GM12878 (cell line): ENCODE measurements at regions not wholly inside any gene's neighbourhood (a gene's known extent, or its start where the extent isn't known, plus 50 kb on each side); places are given as distances from the start of the nearest gene placed in this dataset.

Experiments used
- ATAC-seq: fragments of 200-7000 bp; cut with Tn5 transposase; 3 replicates; pipeline ENCODE4 v1.9.1; 2020; ENCODE audit warnings: mild to moderate bottlenecking, moderate library complexity
- BruUV-seq: library from RNA; stranded (reverse); fragments of 400-500 nt; replicated peaks from 2 replicates; lab custom pipeline; 2021; lab: Mats Ljungman, UMichigan
- CTCF ChIA-PET: fragments of 300-600 bp; sonication (Branson Sonifier 250); formaldehyde crosslinking; extraction: SDS; loops from one replicate; lab custom pipeline; 2021; ENCODE audit warnings: inconsistent platforms; lab: Yijun Ruan, JAX
- POLR2A ChIA-PET: fragments of 350-600 bp; formaldehyde crosslinking; extraction: SDS; loops from one replicate; lab custom pipeline; 2021; ENCODE audit warnings: inconsistent platforms; lab: Charles Lee
- RAD21 ChIA-PET: fragments of 300-600 bp; sonication (Branson Sonifier 250); formaldehyde crosslinking; loops from one replicate; lab custom pipeline; 2023; ENCODE audit warnings: antibody characterized with exemption; ENCODE audit not compliant: unreplicated experiment; lab: Charles Lee
- SMC1A ChIA-PET: fragments of 300-600 bp; sonication (Branson Sonifier 250); formaldehyde crosslinking; loops from one replicate; lab custom pipeline; 2023; ENCODE audit not compliant: unreplicated experiment, uncharacterized antibody; lab: Charles Lee
- DNase-seq: peaks from one replicate; pipeline ENCODE4 v3.0.0-alpha.2; 2011; ENCODE audit warnings: low read depth, low spot score
- FAIRE-seq: peaks from 3 replicates; lab custom pipeline; 2011; peaks lifted over from hg19 to GRCh38; lab: Jason Lieb, UNC
- H2AFZ ChIP-seq: 2 replicates; pipeline ENCODE4 v1.6.0; 2011; ENCODE audit warnings: low read depth, low read length, control low read depth; ENCODE audit not compliant: control insufficient read depth
- H3K27ac ChIP-seq: 2 replicates; pipeline ENCODE4 v1.5.1; 2011; ENCODE audit warnings: control low read depth; ENCODE audit not compliant: control insufficient read depth, insufficient read depth
- H3K27me3 ChIP-seq, 2 experiments: replicated peaks in 1 of 2; 2 replicates each; pipeline versions ENCODE4 v1.6.0 to v1.6.1; 2011; ENCODE audit warnings: low read length in 1 of 2; ENCODE audit not compliant: control insufficient read depth in 2 of 2, insufficient read depth in 2 of 2
- H3K36me3 ChIP-seq, 2 experiments: 2 replicates each; pipeline ENCODE4 v1.5.1; 2011; ENCODE audit warnings: low read length in 1 of 2; ENCODE audit not compliant: control insufficient read depth in 2 of 2, insufficient read depth in 2 of 2
- H3K4me1 ChIP-seq: 2 replicates; pipeline ENCODE4 v1.6.1; 2011; ENCODE audit warnings: mild to moderate bottlenecking, low read length, moderate library complexity, mixed read lengths; ENCODE audit not compliant: control insufficient read depth, insufficient read depth
- H3K4me2 ChIP-seq: 2 replicates; pipeline ENCODE4 v1.6.0; 2011; ENCODE audit warnings: control low read depth; ENCODE audit not compliant: control insufficient read depth, insufficient read depth
- H3K4me3 ChIP-seq: fragments of 200-600 bp; sonication (generic); 2 replicates; pipeline ENCODE4 v1.5.1; 2016
- H3K79me2 ChIP-seq: 2 replicates; pipeline ENCODE4 v1.6.0; 2011; ENCODE audit warnings: low read length; ENCODE audit not compliant: control insufficient read depth, insufficient read depth
- H3K9ac ChIP-seq: 2 replicates; pipeline ENCODE4 v1.8.0; 2011; ENCODE audit warnings: low read length, control low read depth, mixed read lengths; ENCODE audit not compliant: control insufficient read depth, insufficient read depth
- H3K9me3 ChIP-seq: replicated peaks from 3 replicates; pipeline ENCODE4 v1.5.1; 2011; ENCODE audit warnings: mild to moderate bottlenecking, low read length; ENCODE audit not compliant: control insufficient read depth, insufficient read depth
- H4K20me1 ChIP-seq: 2 replicates; pipeline ENCODE4 v1.6.0; 2011; ENCODE audit not compliant: control insufficient read depth, insufficient read depth
- HCFC1 ChIP-seq: fragments of 150-350 bp; IDR thresholded peaks from 2 replicates; pipeline ENCODE4 v1.6.1; 2014; ENCODE audit warnings: low read length
- IKZF2 ChIP-seq, 2 experiments: fragments of 450-650 bp; IDR thresholded peaks; 2 replicates each; pipeline ENCODE4 v1.6.1; 2017; ENCODE audit warnings: mild to moderate bottlenecking in 2 of 2, moderate library complexity in 2 of 2
- MYC ChIP-seq: IDR thresholded peaks from 2 replicates; pipeline ENCODE4 v1.6.1; 2011; ENCODE audit warnings: mild to moderate bottlenecking, low read length, moderate library complexity, inconsistent platforms; ENCODE audit not compliant: insufficient read depth, insufficient replicate concordance, insufficient read length, severe bottlenecking
- SIX5 ChIP-seq: IDR thresholded peaks from 2 replicates; pipeline ENCODE4 v1.6.1; 2011; ENCODE audit warnings: mild to moderate bottlenecking, low read depth, low read length, moderate library complexity; ENCODE audit not compliant: severe bottlenecking
- SP1 ChIP-seq: IDR thresholded peaks from one replicate; pipeline ENCODE4 v1.6.1; 2011; ENCODE audit warnings: low read depth, low read length
- ZNF207 ChIP-seq: fragments of 450-650 bp; IDR thresholded peaks from 2 replicates; pipeline ENCODE4 v1.6.1; 2014; ENCODE audit warnings: antibody characterized with exemption, mild to moderate bottlenecking, borderline replicate concordance
- ZNF622 ChIP-seq: fragments of 450-650 bp; IDR thresholded peaks from 2 replicates; pipeline ENCODE4 v1.6.1; 2017; ENCODE audit warnings: mild to moderate bottlenecking, inconsistent platforms
- WGBS: methylation state at CpG from one replicate; pipeline ENCODE4 v1.1.6; 2016; ENCODE audit warnings: low lambda C conversion rate; ENCODE audit not compliant: insufficient replicate concordance, insufficient coverage; ENCODE audit errors: missing lambda C conversion rate; 5-methylcytosine and 5-hydroxymethylcytosine counted together
- in situ Hi-C: fragments of 300-500 bp; cut with MboI; formaldehyde crosslinking; loops from 9 replicates; pipeline ENCODE4 v1.14.3; 2018; ENCODE audit warnings: mixed read lengths
- intact Hi-C: fragments of 100-400 bp; cut with micrococcal nuclease; formaldehyde crosslinking; loops from one replicate; pipeline ENCODE4 v1.14.2; 2022; ENCODE audit not compliant: unreplicated experiment
- TF ChIP-seq, protein P1 (sequence below): IDR thresholded peaks from 2 replicates; pipeline ENCODE4 v1.6.1; 2012; ENCODE audit warnings: low read depth, low read length, improper control_type of control experiment
- TF ChIP-seq, protein P2 (sequence below): fragments of 450-650 bp; IDR thresholded peaks from 2 replicates; pipeline ENCODE4 v1.6.1; 2017; ENCODE audit warnings: mild to moderate bottlenecking, low read depth, inconsistent platforms; ENCODE audit not compliant: poor library complexity, severe bottlenecking
- TF ChIP-seq, protein P3 (sequence below): fragments of 450-650 bp; formaldehyde crosslinking; IDR thresholded peaks from 2 replicates; pipeline ENCODE4 v1.4.0; 2020; ENCODE audit warnings: mild to moderate bottlenecking, moderate library complexity

DNA sequence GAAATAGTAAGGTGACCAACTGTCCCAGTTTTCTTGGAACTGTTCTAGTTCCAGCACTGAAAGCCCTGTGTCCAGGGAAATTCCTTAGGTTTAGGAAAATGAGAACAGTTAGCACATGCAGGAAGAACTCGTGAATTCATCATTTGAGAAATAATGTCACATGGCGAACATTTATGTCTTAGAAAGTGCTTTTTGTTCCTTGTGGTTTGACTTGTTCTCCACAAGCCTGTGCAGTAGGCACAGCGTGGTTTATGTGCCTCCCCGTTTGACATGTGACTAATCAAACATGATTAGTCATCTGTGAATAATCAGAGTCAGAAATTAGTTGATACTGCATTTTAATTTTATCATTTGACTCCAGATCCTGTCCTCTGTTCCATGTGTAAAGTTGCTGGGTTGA, 556.0 kb upstream of the CPEB2 start:
- Histone ChIP-seq H2AFZ (no peak overlapping the region), H3K9me3 (no peaks in the 10 kb centered on the region), H3K36me3 (no peaks in the 10 kb centered on the region), H4K20me1 (no peaks in the 10 kb centered on the region), H3K9ac (no peak overlapping the region), H3K4me3 (no peak overlapping the region), H3K4me1 (no peaks in the 10 kb centered on the region), H3K27ac (no peak overlapping the region), H3K27me3 (no peaks in the 10 kb centered on the region), H3K4me2 (no peak overlapping the region), H3K79me2 (no peaks in the 10 kb centered on the region)
- intact Hi-C loops, result no loop called here
- FAIRE-seq, result no peak
- ATAC-seq, result no peak
- 0% methylated on average over 4 of the region's 4 CpGs for WGBS
- no TSS peak for BruUV-seq
- ChIA-PET RAD21 (no interaction called here), CTCF (interaction anchor here (1.9 kb wide), 1 partner anchor 14 kb away, joined by 4 read pairs; no protein-coding TSS in a partner anchor), SMC1A (interaction anchor here (0.6 kb wide), 1 partner anchor 388 kb away, joined by 3 read pairs; no protein-coding TSS in a partner anchor), POLR2A (interaction anchor here (0.6 kb wide), 1 partner anchor 455 kb away, joined by 3 read pairs; no protein-coding TSS in a partner anchor)
- no peak for DNase-seq
- in situ Hi-C loops, result no loop called here
- TF ChIP-seq SIX5, result no peak
- TF ChIP-seq HCFC1, result no peak
- TF ChIP-seq, protein P1, sequence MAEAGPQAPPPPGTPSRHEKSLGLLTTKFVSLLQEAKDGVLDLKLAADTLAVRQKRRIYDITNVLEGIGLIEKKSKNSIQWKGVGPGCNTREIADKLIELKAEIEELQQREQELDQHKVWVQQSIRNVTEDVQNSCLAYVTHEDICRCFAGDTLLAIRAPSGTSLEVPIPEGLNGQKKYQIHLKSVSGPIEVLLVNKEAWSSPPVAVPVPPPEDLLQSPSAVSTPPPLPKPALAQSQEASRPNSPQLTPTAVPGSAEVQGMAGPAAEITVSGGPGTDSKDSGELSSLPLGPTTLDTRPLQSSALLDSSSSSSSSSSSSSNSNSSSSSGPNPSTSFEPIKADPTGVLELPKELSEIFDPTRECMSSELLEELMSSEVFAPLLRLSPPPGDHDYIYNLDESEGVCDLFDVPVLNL, result no peak
- TF ChIP-seq, protein P2, sequence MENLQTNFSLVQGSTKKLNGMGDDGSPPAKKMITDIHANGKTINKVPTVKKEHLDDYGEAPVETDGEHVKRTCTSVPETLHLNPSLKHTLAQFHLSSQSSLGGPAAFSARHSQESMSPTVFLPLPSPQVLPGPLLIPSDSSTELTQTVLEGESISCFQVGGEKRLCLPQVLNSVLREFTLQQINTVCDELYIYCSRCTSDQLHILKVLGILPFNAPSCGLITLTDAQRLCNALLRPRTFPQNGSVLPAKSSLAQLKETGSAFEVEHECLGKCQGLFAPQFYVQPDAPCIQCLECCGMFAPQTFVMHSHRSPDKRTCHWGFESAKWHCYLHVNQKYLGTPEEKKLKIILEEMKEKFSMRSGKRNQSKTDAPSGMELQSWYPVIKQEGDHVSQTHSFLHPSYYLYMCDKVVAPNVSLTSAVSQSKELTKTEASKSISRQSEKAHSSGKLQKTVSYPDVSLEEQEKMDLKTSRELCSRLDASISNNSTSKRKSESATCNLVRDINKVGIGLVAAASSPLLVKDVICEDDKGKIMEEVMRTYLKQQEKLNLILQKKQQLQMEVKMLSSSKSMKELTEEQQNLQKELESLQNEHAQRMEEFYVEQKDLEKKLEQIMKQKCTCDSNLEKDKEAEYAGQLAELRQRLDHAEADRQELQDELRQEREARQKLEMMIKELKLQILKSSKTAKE, result no peak
- TF ChIP-seq SP1, result no peak
- TF ChIP-seq MYC, result no peak
- TF ChIP-seq, protein P3, sequence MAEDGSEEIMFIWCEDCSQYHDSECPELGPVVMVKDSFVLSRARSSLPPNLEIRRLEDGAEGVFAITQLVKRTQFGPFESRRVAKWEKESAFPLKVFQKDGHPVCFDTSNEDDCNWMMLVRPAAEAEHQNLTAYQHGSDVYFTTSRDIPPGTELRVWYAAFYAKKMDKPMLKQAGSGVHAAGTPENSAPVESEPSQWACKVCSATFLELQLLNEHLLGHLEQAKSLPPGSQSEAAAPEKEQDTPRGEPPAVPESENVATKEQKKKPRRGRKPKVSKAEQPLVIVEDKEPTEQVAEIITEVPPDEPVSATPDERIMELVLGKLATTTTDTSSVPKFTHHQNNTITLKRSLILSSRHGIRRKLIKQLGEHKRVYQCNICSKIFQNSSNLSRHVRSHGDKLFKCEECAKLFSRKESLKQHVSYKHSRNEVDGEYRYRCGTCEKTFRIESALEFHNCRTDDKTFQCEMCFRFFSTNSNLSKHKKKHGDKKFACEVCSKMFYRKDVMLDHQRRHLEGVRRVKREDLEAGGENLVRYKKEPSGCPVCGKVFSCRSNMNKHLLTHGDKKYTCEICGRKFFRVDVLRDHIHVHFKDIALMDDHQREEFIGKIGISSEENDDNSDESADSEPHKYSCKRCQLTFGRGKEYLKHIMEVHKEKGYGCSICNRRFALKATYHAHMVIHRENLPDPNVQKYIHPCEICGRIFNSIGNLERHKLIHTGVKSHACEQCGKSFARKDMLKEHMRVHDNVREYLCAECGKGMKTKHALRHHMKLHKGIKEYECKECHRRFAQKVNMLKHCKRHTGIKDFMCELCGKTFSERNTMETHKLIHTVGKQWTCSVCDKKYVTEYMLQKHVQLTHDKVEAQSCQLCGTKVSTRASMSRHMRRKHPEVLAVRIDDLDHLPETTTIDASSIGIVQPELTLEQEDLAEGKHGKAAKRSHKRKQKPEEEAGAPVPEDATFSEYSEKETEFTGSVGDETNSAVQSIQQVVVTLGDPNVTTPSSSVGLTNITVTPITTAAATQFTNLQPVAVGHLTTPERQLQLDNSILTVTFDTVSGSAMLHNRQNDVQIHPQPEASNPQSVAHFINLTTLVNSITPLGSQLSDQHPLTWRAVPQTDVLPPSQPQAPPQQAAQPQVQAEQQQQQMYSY (CRISPR knock-in tag), result no peak
- TF ChIP-seq ZNF207, result no peak
- no peak for TF ChIP-seq ZNF622
- no peak for TF ChIP-seq IKZF2 (IDR thresholded peaks at IDR 0.05)
